GM12865 (cell line): ENCODE measurements at regions not wholly inside any gene's neighbourhood (a gene's known extent, or its start where the extent isn't known, plus 50 kb on each side); places are given as distances from the start of the nearest gene placed in this dataset.

ENCODE experiments used
- DNase-seq: peaks from one replicate; pipeline ENCODE4 v3.0.0; 2010; ENCODE audit warnings: low read depth
- H3K4me3 ChIP-seq: 2 replicates; pipeline ENCODE4 v1.5.1; 2011; ENCODE audit warnings: mild to moderate bottlenecking, low read depth, low read length, control low read depth
- CTCF ChIP-seq: IDR thresholded peaks from 2 replicates; pipeline ENCODE4 v1.5.1; 2011; ENCODE audit warnings: low read length, control low read depth, low read depth, inconsistent platforms; ENCODE audit not compliant: insufficient read depth; ENCODE audit errors: missing control alignments

GRCh38 chr17:55660178-55660886 is 62.3 kb downstream of the TMEM100 start:
- no peak for TF ChIP-seq CTCF
- H3K4me3 ChIP-seq, result no peak overlapping the region
- peak; percentile 21 for DNase-seq

- H3K4me3 ChIP-seq, result no peak overlapping the region
- DNase-seq, result no peak
- no peak for TF ChIP-seq CTCF
Observed at GRCh38 chr17:55659661-55660060, 63.0 kb downstream of the TMEM100 start.

- TF ChIP-seq CTCF, result no peak
- no peak for DNase-seq
Observed at GRCh38 chr17:55655777-55656176, 66.9 kb downstream of the TMEM100 start.

GRCh38 chr17:55654821-55655220 is 67.8 kb downstream of the TMEM100 start:
- DNase-seq, result no peak
- no peak overlapping the region for H3K4me3 ChIP-seq
- no peak for TF ChIP-seq CTCF

More at GRCh38 chr17:55655777-55656176, 66.9 kb downstream of the TMEM100 start:
- no peak overlapping the region for H3K4me3 ChIP-seq

GRCh38 chr17:55654022-55654421 is 68.6 kb downstream of the TMEM100 start:
- DNase-seq, result no peak
- no peak overlapping the region for H3K4me3 ChIP-seq
- no peak for TF ChIP-seq CTCF

GRCh38 chr17:55652825-55653224 is 69.8 kb downstream of the TMEM100 start:
- TF ChIP-seq CTCF, result no peak
- no peak for DNase-seq
- H3K4me3 ChIP-seq, result no peak overlapping the region
